DND-41 (cell line): ENCODE measurements at regions not wholly inside any gene's neighbourhood (a gene's known extent, or its start where the extent isn't known, plus 50 kb on each side); places are given as distances from the start of the nearest gene placed in this dataset.

Experiments used
- EZH2 ChIP-seq: IDR thresholded peaks from 3 replicates; pipeline ENCODE4 v1.6.1; 2012; ENCODE audit warnings: borderline replicate concordance, low read depth, mild to moderate bottlenecking, moderate library complexity, low read length, inconsistent platforms; ENCODE audit not compliant: severe bottlenecking
- TF ChIP-seq, protein P1 (sequence below): IDR thresholded peaks from 2 replicates; pipeline ENCODE4 v1.5.1; 2012; ENCODE audit warnings: borderline replicate concordance, low read length, moderate library complexity, mild to moderate bottlenecking; ENCODE audit not compliant: poor library complexity, severe bottlenecking; ENCODE audit errors: extremely low read depth

DNA sequence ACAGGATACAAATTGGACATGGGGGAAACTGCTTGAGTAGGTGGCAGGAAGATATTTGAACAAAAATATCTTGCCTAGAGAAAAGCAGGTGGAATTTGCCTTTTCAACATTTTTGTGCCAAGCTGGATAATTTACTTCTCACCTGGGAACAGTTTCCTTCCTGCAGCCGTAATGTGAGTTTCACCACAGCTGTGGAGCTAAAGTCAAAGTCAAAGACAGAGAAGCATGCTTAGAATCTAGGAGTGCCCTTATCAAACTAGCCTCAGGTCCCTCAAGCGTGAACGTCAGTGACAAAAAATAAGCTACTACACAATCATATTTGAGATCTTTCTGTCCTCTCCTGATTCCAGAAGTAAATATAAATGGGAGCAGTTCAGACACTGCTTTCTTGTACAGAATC, 588.9 kb downstream of the MAT2B start:
- TF ChIP-seq, protein P1, sequence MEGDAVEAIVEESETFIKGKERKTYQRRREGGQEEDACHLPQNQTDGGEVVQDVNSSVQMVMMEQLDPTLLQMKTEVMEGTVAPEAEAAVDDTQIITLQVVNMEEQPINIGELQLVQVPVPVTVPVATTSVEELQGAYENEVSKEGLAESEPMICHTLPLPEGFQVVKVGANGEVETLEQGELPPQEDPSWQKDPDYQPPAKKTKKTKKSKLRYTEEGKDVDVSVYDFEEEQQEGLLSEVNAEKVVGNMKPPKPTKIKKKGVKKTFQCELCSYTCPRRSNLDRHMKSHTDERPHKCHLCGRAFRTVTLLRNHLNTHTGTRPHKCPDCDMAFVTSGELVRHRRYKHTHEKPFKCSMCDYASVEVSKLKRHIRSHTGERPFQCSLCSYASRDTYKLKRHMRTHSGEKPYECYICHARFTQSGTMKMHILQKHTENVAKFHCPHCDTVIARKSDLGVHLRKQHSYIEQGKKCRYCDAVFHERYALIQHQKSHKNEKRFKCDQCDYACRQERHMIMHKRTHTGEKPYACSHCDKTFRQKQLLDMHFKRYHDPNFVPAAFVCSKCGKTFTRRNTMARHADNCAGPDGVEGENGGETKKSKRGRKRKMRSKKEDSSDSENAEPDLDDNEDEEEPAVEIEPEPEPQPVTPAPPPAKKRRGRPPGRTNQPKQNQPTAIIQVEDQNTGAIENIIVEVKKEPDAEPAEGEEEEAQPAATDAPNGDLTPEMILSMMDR: no peak
- TF ChIP-seq EZH2: no peak
